CD4-positive, alpha-beta T cell (primary cell): ENCODE measurements at regions not wholly inside any gene's neighbourhood (a gene's known extent, or its start where the extent isn't known, plus 50 kb on each side); places are given as distances from the start of the nearest gene placed in this dataset.
"Not testable (repeated sequence)": the region's sequence is repeated elsewhere in the genome, so short reads cannot be mapped to it uniquely, and the experiment has no call there.

ENCODE experiments used
- ATAC-seq: fragments of 200-7000 bp; cut with Tn5 transposase; one replicate; pipeline ENCODE4 v1.10.0; 2022; ENCODE audit warnings: mild to moderate bottlenecking; ENCODE audit not compliant: poor library complexity
- CTCF ChIA-PET: fragments of 350-600 bp; sonication (Branson Sonifier 250); formaldehyde crosslinking; loops from one replicate; lab custom pipeline; 2021; ENCODE audit warnings: antibody characterized with exemption, inconsistent platforms; lab: Charles Lee
- POLR2A ChIA-PET: fragments of 350-600 bp; sonication (Branson Sonifier 250); formaldehyde crosslinking; loops from one replicate; lab custom pipeline; 2021; ENCODE audit warnings: antibody characterized with exemption, inconsistent platforms; lab: Charles Lee
- DNase-seq, 14 experiments: peaks; one replicate each; pipeline ENCODE4 v3.0.0-alpha.2; 2013 to 2020; ENCODE audit warnings: mixed read lengths in 2 of 14
- H3K27ac ChIP-seq, 2 donors: one replicate each; pipeline versions ENCODE4 v1.5.1 to v1.7.0; 2013; ENCODE audit warnings: low read length in 2 of 2, low read depth in 1 of 2, mild to moderate bottlenecking in 1 of 2
- H3K27me3 ChIP-seq, 2 experiments: 1 replicate in 1 of 2; 2 replicates in 1 of 2; pipeline versions ENCODE4 v1.6.1 to v1.7.0; 2013; ENCODE audit warnings: low read length in 2 of 2, control low read depth in 1 of 2, mild to moderate bottlenecking in 1 of 2, moderate library complexity in 1 of 2; ENCODE audit not compliant: insufficient read depth in 2 of 2, control insufficient read depth in 1 of 2
- H3K36me3 ChIP-seq: one replicate; pipeline ENCODE4 v1.6.1; 2013; ENCODE audit warnings: low read length, control low read depth; ENCODE audit not compliant: insufficient read depth
- H3K4me1 ChIP-seq: one replicate; pipeline ENCODE4 v1.6.1; 2013; ENCODE audit warnings: low read length, control low read depth; ENCODE audit not compliant: insufficient read depth
- H3K4me3 ChIP-seq: one replicate; pipeline ENCODE4 v1.5.1; 2013; ENCODE audit warnings: mild to moderate bottlenecking, low read length, moderate library complexity
- H3K9me3 ChIP-seq, 2 experiments: 1 replicate in 1 of 2; 2 replicates in 1 of 2; pipeline versions ENCODE4 v1.6.1 to v1.7.0; 2013; ENCODE audit warnings: low read length in 2 of 2, mild to moderate bottlenecking in 2 of 2, control low read depth in 1 of 2, moderate library complexity in 1 of 2; ENCODE audit not compliant: control insufficient read depth in 1 of 2, insufficient read depth in 1 of 2
- H3K27ac Mint-ChIP-seq: one replicate; pipeline ENCODE4 v1.8.0; 2020; ENCODE audit warnings: mixed read lengths
- H3K27me3 Mint-ChIP-seq: one replicate; pipeline ENCODE4 v1.8.0; 2021; ENCODE audit warnings: mixed read lengths
- H3K36me3 Mint-ChIP-seq: one replicate; pipeline ENCODE4 v1.8.0; 2021; ENCODE audit warnings: low read depth, mixed read lengths
- H3K4me1 Mint-ChIP-seq: one replicate; pipeline ENCODE4 v1.8.0; 2021; ENCODE audit warnings: low read depth, mixed read lengths
- H3K4me3 Mint-ChIP-seq: one replicate; pipeline ENCODE4 v1.8.0; 2020; ENCODE audit warnings: mild to moderate bottlenecking, mixed read lengths
- H3K9me3 Mint-ChIP-seq: one replicate; pipeline ENCODE4 v1.8.0; 2020; ENCODE audit warnings: mixed read lengths
- CTCF ChIP-seq: fragments of 200-600 bp; IDR thresholded peaks from one replicate; pipeline ENCODE4 v1.8.0; 2022; ENCODE audit warnings: antibody characterized with exemption, mild to moderate bottlenecking
- intact Hi-C, 2 experiments: fragments of 100-400 bp; cut with DNase I in 1 of 2; cut with micrococcal nuclease in 1 of 2; formaldehyde crosslinking; loops; one replicate each; pipeline versions ENCODE4 v1.15.1 to v1.9.0; 2023 to 2025; cut with DNase I, micrococcal nuclease

GRCh38 chr2:175726223-175726622 is 275.8 kb downstream of the LNPK start:
- peaks cover 5% of the 10 kb centered on the region for H3K9me3 Mint-ChIP-seq
- no peak overlapping the region for H3K4me3 Mint-ChIP-seq
- H3K27ac Mint-ChIP-seq, result no peak overlapping the region
- DNase-seq (no peak), ATAC-seq (no peak)
- no peaks in the 10 kb centered on the region for H3K36me3 Mint-ChIP-seq
- H3K27me3 Mint-ChIP-seq, result peaks cover 5% of the 10 kb centered on the region
- Histone ChIP-seq H3K4me3 (no peak overlapping the region), H3K27ac (no peak overlapping the region), H3K9me3 (no peaks in the 10 kb centered on the region), H3K4me1 (no peaks in the 10 kb centered on the region), H3K36me3 (no peaks in the 10 kb centered on the region), H3K27me3 (no peaks in the 10 kb centered on the region)
- no peak for TF ChIP-seq CTCF
- POLR2A ChIA-PET, result no interaction called here
- intact Hi-C loops, result no loop called here
- CTCF ChIA-PET, result no interaction called here
- no peaks in the 10 kb centered on the region for H3K4me1 Mint-ChIP-seq

GRCh38 chr2:175709248-175709647 is 292.8 kb downstream of the LNPK start:
- Mint-ChIP-seq H3K4me3 (no peak overlapping the region), H3K9me3 (no peaks in the 10 kb centered on the region), H3K36me3 (no peaks in the 10 kb centered on the region), H3K27me3 (peaks cover 46% of the 10 kb centered on the region), H3K4me1 (no peaks in the 10 kb centered on the region), H3K27ac (no peak overlapping the region)
- ATAC-seq (no peak), DNase-seq (no peak)
- Histone ChIP-seq H3K4me3 (no peak overlapping the region), H3K27me3 (peaks cover 6 to 9% of the 10 kb centered on the region in 2 experiments), H3K4me1 (no peaks in the 10 kb centered on the region), H3K27ac (no peak overlapping the region), H3K9me3 (peaks cover 0 to 8% of the 10 kb centered on the region in 2 experiments), H3K36me3 (no peaks in the 10 kb centered on the region)
- no peak for TF ChIP-seq CTCF
- ChIA-PET POLR2A (no interaction called here), CTCF (no interaction called here)
- intact Hi-C loops, result no loop called here

GRCh38 chr2:175707322-175707721 is 294.7 kb downstream of the LNPK start:
- TF ChIP-seq CTCF, result no peak
- ATAC-seq (no peak), DNase-seq (no peak)
- no peaks in the 10 kb centered on the region for H3K4me1 ChIP-seq
- ChIA-PET POLR2A (no interaction called here), CTCF (no interaction called here)
- Mint-ChIP-seq H3K27ac (no peak overlapping the region), H3K36me3 (no peaks in the 10 kb centered on the region), H3K9me3 (no peaks in the 10 kb centered on the region), H3K4me1 (no peaks in the 10 kb centered on the region), H3K27me3 (peaks cover 42% of the 10 kb centered on the region), H3K4me3 (no peak overlapping the region)
- H3K27me3 ChIP-seq, result peaks cover 6 to 9% of the 10 kb centered on the region in 2 experiments
- intact Hi-C loops, result no loop called here
- H3K36me3 ChIP-seq, result no peaks in the 10 kb centered on the region
- peaks cover 0 to 8% of the 10 kb centered on the region in 2 experiments for H3K9me3 ChIP-seq
- H3K27ac ChIP-seq, result no peak overlapping the region
- no peak overlapping the region for H3K4me3 ChIP-seq

- H3K36me3 ChIP-seq, H3K27ac Mint-ChIP-seq, DNase-seq, ATAC-seq, H3K9me3 ChIP-seq, POLR2A ChIA-PET, H3K4me3 Mint-ChIP-seq, H3K9me3 Mint-ChIP-seq, H3K4me3 ChIP-seq, H3K27ac ChIP-seq, CTCF ChIA-PET, H3K27me3 ChIP-seq, H3K4me1 Mint-ChIP-seq, intact Hi-C loops, H3K36me3 Mint-ChIP-seq, H3K4me1 ChIP-seq: not testable (repeated sequence)
- H3K27me3 Mint-ChIP-seq, result peaks cover 23% of the 10 kb centered on the region
Observed at GRCh38 chr2:175704568-175704967, 297.5 kb downstream of the LNPK start.
